Trophoblast cell (in vitro differentiated cells and primary cell): ENCODE measurements at regions not wholly inside any gene's neighbourhood (a gene's known extent, or its start where the extent isn't known, plus 50 kb on each side); places are given as distances from the start of the nearest gene placed in this dataset.

Experiments used
- DNase-seq, 2 donors: peaks; one replicate each; pipeline ENCODE4 v3.0.0-alpha.2; 2016
- H2AFZ ChIP-seq: 2 replicates; pipeline ENCODE4 v1.6.1; 2013; ENCODE audit warnings: low read length, moderate library complexity, mild to moderate bottlenecking; ENCODE audit not compliant: insufficient read depth, poor library complexity
- H2AK5ac ChIP-seq: 2 replicates; pipeline ENCODE4 v1.6.1; 2013; ENCODE audit warnings: mild to moderate bottlenecking, low read length
- H2BK120ac ChIP-seq: 2 replicates; pipeline ENCODE4 v1.6.1; 2013; ENCODE audit warnings: low read length, mild to moderate bottlenecking, moderate library complexity; ENCODE audit not compliant: insufficient read depth, poor library complexity
- H2BK12ac ChIP-seq: 2 replicates; pipeline ENCODE4 v1.6.1; 2013; ENCODE audit warnings: mild to moderate bottlenecking, low read length, moderate library complexity
- H2BK5ac ChIP-seq: 2 replicates; pipeline ENCODE4 v1.6.1; 2013; ENCODE audit warnings: low read length, low read depth, moderate library complexity, mild to moderate bottlenecking; ENCODE audit not compliant: poor library complexity
- H3K14ac ChIP-seq: 2 replicates; pipeline ENCODE4 v1.6.1; 2013; ENCODE audit warnings: mild to moderate bottlenecking, low read length
- H3K18ac ChIP-seq: 2 replicates; pipeline ENCODE4 v1.6.1; 2013; ENCODE audit warnings: mild to moderate bottlenecking, low read length
- H3K23ac ChIP-seq: 2 replicates; pipeline ENCODE4 v1.6.1; 2013; ENCODE audit warnings: low read length
- H3K27ac ChIP-seq: 2 replicates; pipeline ENCODE4 v1.5.1; 2013; ENCODE audit warnings: low read depth, mild to moderate bottlenecking, inconsistent platforms, low read length, moderate library complexity
- H3K27me3 ChIP-seq: 2 replicates; pipeline ENCODE4 v1.6.1; 2013; ENCODE audit warnings: inconsistent platforms, mild to moderate bottlenecking, low read length, moderate library complexity; ENCODE audit not compliant: insufficient read depth
- H3K36me3 ChIP-seq, 2 experiments: 1 replicate in 1 of 2; 2 replicates in 1 of 2; pipeline ENCODE4 v1.6.1; 2013; ENCODE audit warnings: low read length in 2 of 2, mild to moderate bottlenecking in 2 of 2, moderate library complexity in 1 of 2; ENCODE audit not compliant: insufficient read depth in 2 of 2, control insufficient read depth in 1 of 2
- H3K4ac ChIP-seq: 2 replicates; pipeline ENCODE4 v1.6.1; 2013; ENCODE audit warnings: low read depth, mild to moderate bottlenecking, low read length, moderate library complexity
- H3K4me1 ChIP-seq, 2 experiments: 1 replicate in 1 of 2; 2 replicates in 1 of 2; pipeline ENCODE4 v1.6.1; 2013; ENCODE audit warnings: low read length in 2 of 2, mild to moderate bottlenecking in 2 of 2, moderate library complexity in 1 of 2; ENCODE audit not compliant: insufficient read depth in 2 of 2, control insufficient read depth in 1 of 2
- H3K4me2 ChIP-seq: 2 replicates; pipeline ENCODE4 v1.6.1; 2013; ENCODE audit warnings: inconsistent platforms, mild to moderate bottlenecking, low read length, moderate library complexity
- H3K4me3 ChIP-seq: 2 replicates; pipeline ENCODE4 v1.5.1; 2013; ENCODE audit warnings: mild to moderate bottlenecking, low read depth, low read length, inconsistent platforms
- H3K79me1 ChIP-seq: one replicate; pipeline ENCODE4 v1.6.1; 2013; ENCODE audit warnings: low read length
- H3K79me2 ChIP-seq: 2 replicates; pipeline ENCODE4 v1.6.1; 2013; ENCODE audit warnings: low read length, mild to moderate bottlenecking; ENCODE audit not compliant: control insufficient read depth, insufficient read depth, poor library complexity
- H3K9ac ChIP-seq: 2 replicates; pipeline ENCODE4 v1.6.1; 2013; ENCODE audit warnings: mild to moderate bottlenecking, low read length
- H3K9me3 ChIP-seq: 2 replicates; pipeline ENCODE4 v1.6.1; 2013; ENCODE audit warnings: low read depth, mild to moderate bottlenecking, control low read depth, inconsistent platforms, low read length; ENCODE audit not compliant: insufficient read depth
- H4K12ac ChIP-seq: 2 replicates; pipeline ENCODE4 v1.6.1; 2013; ENCODE audit warnings: low read depth, mild to moderate bottlenecking, low read length, moderate library complexity
- H4K8ac ChIP-seq: 2 replicates; pipeline ENCODE4 v1.6.1; 2013; ENCODE audit warnings: low read depth, mild to moderate bottlenecking, low read length, moderate library complexity
- H4K91ac ChIP-seq: one replicate; pipeline ENCODE4 v1.6.1; 2013; ENCODE audit warnings: low read depth, mild to moderate bottlenecking, low read length, moderate library complexity
- WGBS: extraction: QIAGEN DNeasy Blood & Tissue Kit; methylation state at CpG from one replicate; pipeline ENCODE4 v1.1.7; 2013; ENCODE audit warnings: missing lambda C conversion rate; ENCODE audit not compliant: insufficient read length, insufficient coverage; ENCODE audit errors: extremely low coverage; 5-methylcytosine and 5-hydroxymethylcytosine counted together

GRCh38 chr2:6314218-6314960, 551.3 kb downstream of the CMPK2 start:
- WGBS: no CpG with 5 or more reads among the region's 4 CpGs
- H2AFZ ChIP-seq: no peak overlapping the region
- H3K9me3 ChIP-seq: no peaks in the 10 kb centered on the region
- H3K79me1 ChIP-seq: no peaks in the 10 kb centered on the region
- no peaks in the 10 kb centered on the region for H3K27me3 ChIP-seq
- H3K18ac ChIP-seq: no peak overlapping the region
- no peak overlapping the region for H3K9ac ChIP-seq
- H3K4me1 ChIP-seq: no peaks in the 10 kb centered on the region
- H3K4me3 ChIP-seq: no peak overlapping the region
- no peak overlapping the region for H3K14ac ChIP-seq
- no peaks in the 10 kb centered on the region for H3K36me3 ChIP-seq
- H2BK5ac ChIP-seq: no peak overlapping the region
- no peak overlapping the region for H2AK5ac ChIP-seq
- H4K8ac ChIP-seq: no peak overlapping the region
- H4K12ac ChIP-seq: no peak overlapping the region
- no peak overlapping the region for H2BK12ac ChIP-seq
- H3K4ac ChIP-seq: no peak overlapping the region
- no peak for DNase-seq
- no peak overlapping the region for H3K23ac ChIP-seq
- H2BK120ac ChIP-seq: no peak overlapping the region
- no peaks in the 10 kb centered on the region for H3K79me2 ChIP-seq
- H4K91ac ChIP-seq: no peak overlapping the region
- H3K27ac ChIP-seq: no peak overlapping the region
- H3K4me2 ChIP-seq: no peak overlapping the region

GRCh38 chr2:6325616-6326015, 540.1 kb downstream of the CMPK2 start:
- no peak overlapping the region for H4K12ac ChIP-seq
- no peaks in the 10 kb centered on the region for H3K27me3 ChIP-seq
- no peak overlapping the region for H2BK5ac ChIP-seq
- DNase-seq: no peak
- no peak overlapping the region for H4K8ac ChIP-seq
- no peaks in the 10 kb centered on the region for H3K79me1 ChIP-seq
- WGBS: no CpG with 5 or more reads among the region's 9 CpGs
- no peak overlapping the region for H3K4me3 ChIP-seq
- no peak overlapping the region for H3K4me2 ChIP-seq
- H3K9ac ChIP-seq: no peak overlapping the region
- H3K14ac ChIP-seq: no peak overlapping the region
- no peak overlapping the region for H2BK12ac ChIP-seq
- no peak overlapping the region for H2AFZ ChIP-seq
- no peaks in the 10 kb centered on the region for H3K79me2 ChIP-seq
- H3K36me3 ChIP-seq: no peaks in the 10 kb centered on the region
- H3K27ac ChIP-seq: no peak overlapping the region
- no peak overlapping the region for H2AK5ac ChIP-seq
- no peaks in the 10 kb centered on the region for H3K4me1 ChIP-seq
- H3K4ac ChIP-seq: no peak overlapping the region
- no peak overlapping the region for H4K91ac ChIP-seq
- H2BK120ac ChIP-seq: no peak overlapping the region
- H3K9me3 ChIP-seq: no peaks in the 10 kb centered on the region
- no peak overlapping the region for H3K18ac ChIP-seq
- no peak overlapping the region for H3K23ac ChIP-seq

- Histone ChIP-seq H2BK12ac (no peak overlapping the region), H4K8ac (no peak overlapping the region), H3K9ac (no peak overlapping the region), H3K4me3 (no peak overlapping the region), H3K18ac (no peak overlapping the region), H3K79me1 (no peaks in the 10 kb centered on the region), H3K23ac (no peak overlapping the region), H2BK120ac (no peak overlapping the region), H3K4me1 (no peaks in the 10 kb centered on the region), H3K4ac (no peak overlapping the region), H3K9me3 (no peaks in the 10 kb centered on the region), H3K79me2 (no peaks in the 10 kb centered on the region), H4K12ac (no peak overlapping the region), H3K27me3 (no peaks in the 10 kb centered on the region), H3K27ac (no peak overlapping the region), H2BK5ac (no peak overlapping the region), H2AK5ac (no peak overlapping the region), H3K36me3 (no peaks in the 10 kb centered on the region), H3K14ac (no peak overlapping the region), H3K4me2 (no peak overlapping the region), H4K91ac (no peak overlapping the region), H2AFZ (no peak overlapping the region)
- no peak for DNase-seq
- WGBS: no CpG with 5 or more reads among the region's 3 CpGs
These were observed 538.7 kb downstream of the CMPK2 start for GRCh38 chr2:6326958-6327357.

GRCh38 chr2:6336752-6337471, 528.8 kb downstream of the CMPK2 start:
- H4K8ac ChIP-seq: no peak overlapping the region
- H3K27ac ChIP-seq: no peak overlapping the region
- no peak overlapping the region for H2BK12ac ChIP-seq
- peaks cover 0 to 2% of the 10 kb centered on the region in 2 experiments for H3K4me1 ChIP-seq
- no peak overlapping the region for H2BK120ac ChIP-seq
- no peak overlapping the region for H2AFZ ChIP-seq
- H3K14ac ChIP-seq: no peak overlapping the region
- H3K18ac ChIP-seq: no peak overlapping the region
- no peaks in the 10 kb centered on the region for H3K36me3 ChIP-seq
- no peak overlapping the region for H3K4me3 ChIP-seq
- no peaks in the 10 kb centered on the region for H3K9me3 ChIP-seq
- no peak overlapping the region for H3K4me2 ChIP-seq
- no peak overlapping the region for H4K91ac ChIP-seq
- H3K27me3 ChIP-seq: no peaks in the 10 kb centered on the region
- peaks cover 3% of the 10 kb centered on the region for H3K79me1 ChIP-seq
- no peak overlapping the region for H3K23ac ChIP-seq
- no peak overlapping the region for H4K12ac ChIP-seq
- no peak overlapping the region for H2BK5ac ChIP-seq
- no peaks in the 10 kb centered on the region for H3K79me2 ChIP-seq
- no peak overlapping the region for H2AK5ac ChIP-seq
- no CpG with 5 or more reads among the region's 5 CpGs for WGBS
- H3K9ac ChIP-seq: no peak overlapping the region
- no peak overlapping the region for H3K4ac ChIP-seq
- no peak for DNase-seq
